Hematopoietic multipotent progenitor cell treated with erythropoietin and hydrocortisone succinate and interleukin-3 and kit ligand, for 8 days (in vitro differentiated cells): ENCODE measurements at regions not wholly inside any gene's neighbourhood (a gene's known extent, or its start where the extent isn't known, plus 50 kb on each side); places are given as distances from the start of the nearest gene placed in this dataset.
A peak's percentile ranks its signal among the peaks of the same experiment; 100 is the strongest.

Experiments used
- DNase-seq: peaks from one replicate; pipeline ENCODE4 v3.0.0-alpha.2; 2015

GRCh38 chr6:122524056-122524455 lies 52.4 kb upstream of the SERINC1 start:
- DNase-seq: no peak

- DNase-seq: peak; percentile 72
Observed at GRCh38 chr6:122530440-122531046, 58.9 kb upstream of the SERINC1 start.

GRCh38 chr6:122548281-122548680 lies 61.9 kb upstream of the PKIB start:
- DNase-seq: no peak

- no peak for DNase-seq
Observed at GRCh38 chr6:122548820-122549219, 61.4 kb upstream of the PKIB start.

GRCh38 chr6:122553697-122554096 lies 56.5 kb upstream of the PKIB start:
- no peak for DNase-seq

- no peak for DNase-seq
Observed at GRCh38 chr6:122555561-122555960, 54.6 kb upstream of the PKIB start.

GRCh38 chr6:122558080-122558479 lies 52.1 kb upstream of the PKIB start:
- DNase-seq: no peak
